ENCODE measurements at regions not wholly inside any gene's neighbourhood (a gene's known extent, or its start where the extent isn't known, plus 50 kb on each side); places are given as distances from the start of the nearest gene placed in this dataset.

GRCh38 chr11:134645576-134645975 is 233.5 kb upstream of the B3GAT1 start:
- no peak for DNase-seq (ENCODE audit: low read depth)

- DNase-seq (ENCODE audit: low read depth) = no peak
Observed at GRCh38 chr11:134644476-134645456, 232.7 kb upstream of the B3GAT1 start.

GRCh38 chr11:134643115-134644012 is 231.3 kb upstream of the B3GAT1 start:
- DNase-seq (ENCODE audit: low read depth) = no peak

- no peak for DNase-seq (ENCODE audit: low read depth)
Observed at GRCh38 chr11:134642206-134642605, 230.2 kb upstream of the B3GAT1 start.

- no peak for DNase-seq (ENCODE audit: low read depth)
Observed at GRCh38 chr11:134640971-134641968, 229.2 kb upstream of the B3GAT1 start.

- no peak for DNase-seq (ENCODE audit: low read depth)
Observed at GRCh38 chr11:134640536-134640935, 228.5 kb upstream of the B3GAT1 start.

GRCh38 chr11:134639586-134640330 is 227.7 kb upstream of the B3GAT1 start:
- DNase-seq (ENCODE audit: low read depth) = no peak

- DNase-seq (ENCODE audit: low read depth) = no peak
Observed at GRCh38 chr11:134638796-134639430, 226.9 kb upstream of the B3GAT1 start.

- DNase-seq (ENCODE audit: low read depth) = no peak
Observed at GRCh38 chr11:134637091-134638015, 225.3 kb upstream of the B3GAT1 start.

- no peak for DNase-seq (ENCODE audit: low read depth)
Observed at GRCh38 chr11:134636071-134636470, 224.0 kb upstream of the B3GAT1 start.

- DNase-seq (ENCODE audit: low read depth) = no peak
Observed at GRCh38 chr11:134634897-134635831, 223.1 kb upstream of the B3GAT1 start.

- DNase-seq (ENCODE audit: low read depth) = no peak
Observed at GRCh38 chr11:134633276-134633675, 221.2 kb upstream of the B3GAT1 start.

GRCh38 chr11:134632347-134633119 is 220.5 kb upstream of the B3GAT1 start:
- DNase-seq (ENCODE audit: low read depth) = no peak

GRCh38 chr11:134630861-134631260 is 218.8 kb upstream of the B3GAT1 start:
- no peak for DNase-seq (ENCODE audit: low read depth)

GRCh38 chr11:134628426-134628825 is 216.4 kb upstream of the B3GAT1 start:
- DNase-seq (ENCODE audit: low read depth) = no peak

GRCh38 chr11:134626032-134626431 is 214.0 kb upstream of the B3GAT1 start:
- no peak for DNase-seq (ENCODE audit: low read depth)

- DNase-seq (ENCODE audit: low read depth) = no peak
Observed at GRCh38 chr11:134625631-134626030, 213.6 kb upstream of the B3GAT1 start.
